ENCODE measurements at regions not wholly inside any gene's neighbourhood (a gene's known extent, or its start where the extent isn't known, plus 50 kb on each side); places are given as distances from the start of the nearest gene placed in this dataset.

GRCh38 chr16:35516551-35516950 lies 2057.1 kb downstream of the TP53TG3F start:
- no peak for TF ChIP-seq CTCF (conservative IDR thresholded peaks at IDR 0.05; ENCODE audit: low read depth, low read length)
- no peak for TF ChIP-seq EZH2 (IDR thresholded peaks at IDR 0.05; ENCODE audit: borderline replicate concordance, low read depth, low read length, poor library complexity, severe bottlenecking)
